PC-3 (cell line): ENCODE measurements at regions not wholly inside any gene's neighbourhood (a gene's known extent, or its start where the extent isn't known, plus 50 kb on each side); places are given as distances from the start of the nearest gene placed in this dataset.

ENCODE experiments used
- ATAC-seq: fragments of 200-7000 bp; cut with Tn5 transposase; 2 replicates; pipeline ENCODE4 v1.9.1; 2020; ENCODE audit warnings: mild to moderate bottlenecking, moderate library complexity
- BruUV-seq: library from RNA; stranded (reverse); fragments of 400-500 nt; replicated peaks from 2 replicates; lab custom pipeline; 2021; lab: Mats Ljungman, UMichigan
- CTCF ChIA-PET: fragments of 300-600 bp; sonication (Branson Sonifier 250); formaldehyde crosslinking; loops from one replicate; lab custom pipeline; 2022; ENCODE audit warnings: antibody characterized with exemption; lab: Charles Lee
- POLR2A ChIA-PET: fragments of 300-600 bp; sonication (Branson Sonifier 250); formaldehyde crosslinking; loops from one replicate; lab custom pipeline; 2022; ENCODE audit warnings: antibody characterized with exemption; ENCODE audit not compliant: unreplicated experiment; lab: Charles Lee
- DNase-seq: peaks from one replicate; pipeline ENCODE4 v3.0.0-alpha.2; 2015
- H2AFZ ChIP-seq: fragments of 300-600 bp; sonication (generic); 2 replicates; pipeline ENCODE4 v1.6.0; 2016; ENCODE audit warnings: antibody characterized with exemption, low read length
- H3F3A ChIP-seq: fragments of 300-600 bp; sonication (generic); one replicate; pipeline ENCODE4 v1.6.0; 2017; ENCODE audit warnings: antibody characterized with exemption, low read length, control low read depth, mild to moderate bottlenecking; ENCODE audit not compliant: unreplicated experiment
- H3K27ac ChIP-seq: fragments of 300-600 bp; sonication (generic); 2 replicates; pipeline ENCODE4 v1.5.1; 2016; ENCODE audit warnings: mild to moderate bottlenecking, low read length
- H3K27me3 ChIP-seq: fragments of 300-600 bp; sonication (generic); 2 replicates; pipeline ENCODE4 v1.6.1; 2016; ENCODE audit warnings: low read length, mixed read lengths
- H3K36me3 ChIP-seq: fragments of 300-600 bp; sonication (generic); 2 replicates; pipeline ENCODE4 v1.6.1; 2016; ENCODE audit warnings: low read depth, mixed run types, low read length, mixed read lengths
- H3K4me1 ChIP-seq: fragments of 300-600 bp; sonication (generic); 2 replicates; pipeline ENCODE4 v1.5.1; 2016; ENCODE audit warnings: low read length; ENCODE audit not compliant: insufficient read depth
- H3K4me2 ChIP-seq: fragments of 300-600 bp; sonication (generic); 2 replicates; pipeline ENCODE4 v1.6.0; 2016; ENCODE audit warnings: low read length
- H3K4me3 ChIP-seq: fragments of 300-600 bp; sonication (generic); 2 replicates; pipeline ENCODE4 v1.5.1; 2016; ENCODE audit warnings: mild to moderate bottlenecking, low read length, mixed read lengths
- H3K79me2 ChIP-seq: fragments of 300-600 bp; sonication (generic); 2 replicates; pipeline ENCODE4 v1.6.1; 2017; ENCODE audit warnings: low read length, mixed read lengths
- H3K9ac ChIP-seq: fragments of 300-600 bp; sonication (generic); 2 replicates; pipeline ENCODE4 v1.6.0; 2016; ENCODE audit warnings: mild to moderate bottlenecking, low read length
- H3K9me2 ChIP-seq: fragments of 300-600 bp; sonication (generic); replicated peaks from 2 replicates; pipeline ENCODE4 v1.6.1; 2016; ENCODE audit warnings: mixed run types, low read length, mixed read lengths
- H3K9me3 ChIP-seq: fragments of 300-600 bp; sonication (generic); 2 replicates; pipeline ENCODE4 v1.6.1; 2016; ENCODE audit warnings: low read length, mixed read lengths
- H4K20me1 ChIP-seq: fragments of 300-600 bp; sonication (generic); 2 replicates; pipeline ENCODE4 v1.6.1; 2016; ENCODE audit warnings: low read length, mixed read lengths
- EZH2 ChIP-seq: fragments of 300-600 bp; sonication (generic); IDR thresholded peaks from one replicate; pipeline ENCODE4 v1.6.1; 2017; ENCODE audit warnings: antibody characterized with exemption, mild to moderate bottlenecking, low read length; ENCODE audit not compliant: unreplicated experiment
- EZH2phosphoT487 ChIP-seq: fragments of 300-600 bp; sonication (generic); IDR thresholded peaks from 2 replicates; pipeline ENCODE4 v1.6.1; 2018; ENCODE audit warnings: mild to moderate bottlenecking, antibody characterized with exemption, low read length, borderline replicate concordance
- intact Hi-C: fragments of 100-400 bp; cut with micrococcal nuclease; formaldehyde crosslinking; loops from 2 replicates; pipeline ENCODE4 v1.9.0; 2023
- TF ChIP-seq, protein P1 (sequence below): fragments of 300-600 bp; sonication (generic); conservative IDR thresholded peaks from 2 replicates; pipeline ENCODE4 v1.5.1; 2017; ENCODE audit warnings: antibody characterized with exemption, low read depth, mild to moderate bottlenecking, low read length

- no peak for ATAC-seq
- no peak overlapping the region for H3K9ac ChIP-seq
- no peak overlapping the region for H3K27ac ChIP-seq
- H3K4me3 ChIP-seq = no peak overlapping the region
- H2AFZ ChIP-seq = no peak overlapping the region
- no peaks in the 10 kb centered on the region for H3K27me3 ChIP-seq
- H3K4me1 ChIP-seq = no peaks in the 10 kb centered on the region
- intact Hi-C loops = no loop called here
- H3K9me2 ChIP-seq = no peaks in the 10 kb centered on the region
- CTCF ChIA-PET = no interaction called here
- POLR2A ChIA-PET = no interaction called here
- no peak for DNase-seq
- no peak overlapping the region for H3K4me2 ChIP-seq
- no peak for TF ChIP-seq EZH2
- TF ChIP-seq, protein P1, sequence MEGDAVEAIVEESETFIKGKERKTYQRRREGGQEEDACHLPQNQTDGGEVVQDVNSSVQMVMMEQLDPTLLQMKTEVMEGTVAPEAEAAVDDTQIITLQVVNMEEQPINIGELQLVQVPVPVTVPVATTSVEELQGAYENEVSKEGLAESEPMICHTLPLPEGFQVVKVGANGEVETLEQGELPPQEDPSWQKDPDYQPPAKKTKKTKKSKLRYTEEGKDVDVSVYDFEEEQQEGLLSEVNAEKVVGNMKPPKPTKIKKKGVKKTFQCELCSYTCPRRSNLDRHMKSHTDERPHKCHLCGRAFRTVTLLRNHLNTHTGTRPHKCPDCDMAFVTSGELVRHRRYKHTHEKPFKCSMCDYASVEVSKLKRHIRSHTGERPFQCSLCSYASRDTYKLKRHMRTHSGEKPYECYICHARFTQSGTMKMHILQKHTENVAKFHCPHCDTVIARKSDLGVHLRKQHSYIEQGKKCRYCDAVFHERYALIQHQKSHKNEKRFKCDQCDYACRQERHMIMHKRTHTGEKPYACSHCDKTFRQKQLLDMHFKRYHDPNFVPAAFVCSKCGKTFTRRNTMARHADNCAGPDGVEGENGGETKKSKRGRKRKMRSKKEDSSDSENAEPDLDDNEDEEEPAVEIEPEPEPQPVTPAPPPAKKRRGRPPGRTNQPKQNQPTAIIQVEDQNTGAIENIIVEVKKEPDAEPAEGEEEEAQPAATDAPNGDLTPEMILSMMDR = no peak
- no peak for TF ChIP-seq EZH2phosphoT487
- no peaks in the 10 kb centered on the region for H3F3A ChIP-seq
- H3K79me2 ChIP-seq = no peaks in the 10 kb centered on the region
- no peaks in the 10 kb centered on the region for H3K9me3 ChIP-seq
- no peaks in the 10 kb centered on the region for H3K36me3 ChIP-seq
- BruUV-seq = no TSS peak
- H4K20me1 ChIP-seq = no peaks in the 10 kb centered on the region
These were observed 381.2 kb downstream of the KIF4B start for GRCh38 chr5:155394727-155395126.

GRCh38 chr5:155402927-155403640, 389.5 kb downstream of the KIF4B start:
- CTCF ChIA-PET = no interaction called here
- no peak overlapping the region for H3K4me2 ChIP-seq
- no peak for DNase-seq
- no peak overlapping the region for H3K27ac ChIP-seq
- BruUV-seq = no TSS peak
- H3K79me2 ChIP-seq = no peaks in the 10 kb centered on the region
- no peaks in the 10 kb centered on the region for H3K9me3 ChIP-seq
- intact Hi-C loops = no loop called here
- H3F3A ChIP-seq = no peaks in the 10 kb centered on the region
- no peak for TF ChIP-seq EZH2
- no peak for TF ChIP-seq EZH2phosphoT487
- TF ChIP-seq, protein P1 = no peak
- H3K27me3 ChIP-seq = no peaks in the 10 kb centered on the region
- no peak overlapping the region for H3K4me3 ChIP-seq
- no peak overlapping the region for H2AFZ ChIP-seq
- no peak for ATAC-seq
- POLR2A ChIA-PET = no interaction called here
- no peaks in the 10 kb centered on the region for H3K9me2 ChIP-seq
- H3K36me3 ChIP-seq = no peaks in the 10 kb centered on the region
- H3K9ac ChIP-seq = no peak overlapping the region
- H3K4me1 ChIP-seq = no peaks in the 10 kb centered on the region
- no peaks in the 10 kb centered on the region for H4K20me1 ChIP-seq

DNA sequence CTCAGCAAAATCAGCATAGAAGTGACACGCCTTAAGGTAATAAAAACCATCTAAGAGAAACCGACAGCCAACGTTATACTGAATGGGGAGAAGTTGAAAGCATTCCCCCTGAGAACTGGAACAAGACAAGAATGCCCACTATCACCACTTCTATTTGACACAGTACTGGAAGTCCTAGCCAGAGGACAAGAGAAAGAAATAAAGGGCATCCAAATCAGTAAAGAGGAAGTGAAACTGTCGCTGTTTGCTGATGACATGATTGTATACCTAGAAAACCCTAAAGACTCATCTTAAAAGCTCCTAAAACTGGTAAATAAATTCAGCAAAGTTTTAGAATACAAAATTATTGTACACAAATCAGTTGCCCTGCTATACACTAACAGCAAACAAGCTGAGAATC, 393.3 kb downstream of the KIF4B start:
- Histone ChIP-seq H3K4me1 (no peaks in the 10 kb centered on the region), H3K9me2 (no peaks in the 10 kb centered on the region), H3K4me3 (no peak overlapping the region), H3K36me3 (no peaks in the 10 kb centered on the region), H3K27me3 (no peaks in the 10 kb centered on the region), H3F3A (no peaks in the 10 kb centered on the region), H3K9me3 (no peaks in the 10 kb centered on the region), H3K4me2 (no peak overlapping the region), H3K9ac (no peak overlapping the region), H2AFZ (no peak overlapping the region), H3K79me2 (no peaks in the 10 kb centered on the region), H4K20me1 (no peaks in the 10 kb centered on the region), H3K27ac (no peak overlapping the region)
- intact Hi-C loops = no loop called here
- ATAC-seq (no peak), DNase-seq (no peak)
- POLR2A ChIA-PET = no interaction called here
- CTCF ChIA-PET = no interaction called here
- TF ChIP-seq, protein P1 = no peak
- no TSS peak for BruUV-seq
